ENCODE measurements at regions not wholly inside any gene's neighbourhood (a gene's known extent, or its start where the extent isn't known, plus 50 kb on each side); places are given as distances from the start of the nearest gene placed in this dataset.

DNA sequence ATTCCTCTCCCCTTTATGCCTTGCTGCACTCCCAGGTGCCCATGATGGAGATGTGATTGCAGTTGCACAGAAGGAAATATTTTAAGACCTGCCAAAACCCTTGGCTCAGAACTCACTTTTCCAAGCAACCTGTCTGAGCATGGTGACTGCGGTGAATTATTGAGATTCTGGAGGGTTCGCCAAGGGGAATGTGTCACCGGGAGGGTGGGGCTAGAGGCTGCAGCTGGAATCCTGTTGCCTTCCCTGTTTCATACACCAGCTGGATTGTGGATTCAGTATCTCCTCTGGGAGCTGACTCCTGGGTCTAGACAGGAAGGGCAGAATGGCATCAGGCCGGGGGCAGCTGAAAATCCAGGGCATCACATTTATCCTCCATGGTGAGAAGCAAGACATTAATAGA is 527.2 kb downstream of the TMEM114 start:
- TF ChIP-seq SRF (IDR thresholded peaks at IDR 0.05; ENCODE audit: low read depth, low read length) (no peak), E2F6 (IDR thresholded peaks at IDR 0.05) (no peak), CEBPB (IDR thresholded peaks at IDR 0.05; ENCODE audit: low read depth, low read length) (no peak), POLR2A (IDR thresholded peaks at IDR 0.05; ENCODE audit: control extremely low read depth in 1 of 2, low read depth in 2 of 2, low read length in 2 of 2) (no peak), SP1 (IDR thresholded peaks at IDR 0.05; ENCODE audit: low read depth, low read length) (no peak), BRCA1 (IDR thresholded peaks at IDR 0.05; ENCODE audit: low read depth, low read length) (no peak), BCL11A (IDR thresholded peaks at IDR 0.05; ENCODE audit: low read depth in 2 of 2, low read length in 2 of 2) (no peak), KDM1A (IDR thresholded peaks at IDR 0.05; ENCODE audit: borderline replicate concordance, low read length) (no peak), TAF1 (IDR thresholded peaks at IDR 0.05; ENCODE audit: low read depth, low read length) (no peak), EP300 (IDR thresholded peaks at IDR 0.05; ENCODE audit: borderline replicate concordance in 1 of 2, low read depth in 2 of 2, low read length in 2 of 2) (no peak), RAD21 (IDR thresholded peaks at IDR 0.05 in 1 of 2, conservative IDR thresholded peaks at IDR 0.05 in 1 of 2; ENCODE audit: low read depth in 2 of 2, low read length in 2 of 2) (no peak), PHF8 (conservative IDR thresholded peaks at IDR 0.05; ENCODE audit: low read depth, low read length) (no peak)
- TF ChIP-seq, protein P1, sequence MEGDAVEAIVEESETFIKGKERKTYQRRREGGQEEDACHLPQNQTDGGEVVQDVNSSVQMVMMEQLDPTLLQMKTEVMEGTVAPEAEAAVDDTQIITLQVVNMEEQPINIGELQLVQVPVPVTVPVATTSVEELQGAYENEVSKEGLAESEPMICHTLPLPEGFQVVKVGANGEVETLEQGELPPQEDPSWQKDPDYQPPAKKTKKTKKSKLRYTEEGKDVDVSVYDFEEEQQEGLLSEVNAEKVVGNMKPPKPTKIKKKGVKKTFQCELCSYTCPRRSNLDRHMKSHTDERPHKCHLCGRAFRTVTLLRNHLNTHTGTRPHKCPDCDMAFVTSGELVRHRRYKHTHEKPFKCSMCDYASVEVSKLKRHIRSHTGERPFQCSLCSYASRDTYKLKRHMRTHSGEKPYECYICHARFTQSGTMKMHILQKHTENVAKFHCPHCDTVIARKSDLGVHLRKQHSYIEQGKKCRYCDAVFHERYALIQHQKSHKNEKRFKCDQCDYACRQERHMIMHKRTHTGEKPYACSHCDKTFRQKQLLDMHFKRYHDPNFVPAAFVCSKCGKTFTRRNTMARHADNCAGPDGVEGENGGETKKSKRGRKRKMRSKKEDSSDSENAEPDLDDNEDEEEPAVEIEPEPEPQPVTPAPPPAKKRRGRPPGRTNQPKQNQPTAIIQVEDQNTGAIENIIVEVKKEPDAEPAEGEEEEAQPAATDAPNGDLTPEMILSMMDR (IDR thresholded peaks at IDR 0.05; ENCODE audit: control extremely low read depth in 1 of 3, insufficient read depth in 1 of 3, low read depth in 1 of 3, low read length in 3 of 3) = no peak
- TF ChIP-seq, protein P2, sequence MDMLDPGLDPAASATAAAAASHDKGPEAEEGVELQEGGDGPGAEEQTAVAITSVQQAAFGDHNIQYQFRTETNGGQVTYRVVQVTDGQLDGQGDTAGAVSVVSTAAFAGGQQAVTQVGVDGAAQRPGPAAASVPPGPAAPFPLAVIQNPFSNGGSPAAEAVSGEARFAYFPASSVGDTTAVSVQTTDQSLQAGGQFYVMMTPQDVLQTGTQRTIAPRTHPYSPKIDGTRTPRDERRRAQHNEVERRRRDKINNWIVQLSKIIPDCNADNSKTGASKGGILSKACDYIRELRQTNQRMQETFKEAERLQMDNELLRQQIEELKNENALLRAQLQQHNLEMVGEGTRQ (IDR thresholded peaks at IDR 0.05; ENCODE audit: low read length) = no peak
